Activated T-cell treated with anti-CD3 and anti-CD28 coated beads for 24 hours (primary cell): ENCODE measurements at regions not wholly inside any gene's neighbourhood (a gene's known extent, or its start where the extent isn't known, plus 50 kb on each side); places are given as distances from the start of the nearest gene placed in this dataset.

ENCODE experiments used
- DNase-seq: peaks from one replicate; pipeline ENCODE4 v3.0.0-alpha.2; 2020; ENCODE audit warnings: low read depth

GRCh38 chr18:72360634-72361033 is 183.5 kb downstream of the CBLN2 start:
- DNase-seq, result no peak

GRCh38 chr18:72342933-72343332 is 201.2 kb downstream of the CBLN2 start:
- no peak for DNase-seq

GRCh38 chr18:72339976-72340375 is 204.2 kb downstream of the CBLN2 start:
- no peak for DNase-seq

GRCh38 chr18:72336786-72337185 is 207.4 kb downstream of the CBLN2 start:
- no peak for DNase-seq

- DNase-seq, result no peak
These were observed 214.6 kb downstream of the CBLN2 start for GRCh38 chr18:72329533-72329932.

- DNase-seq, result no peak
These were observed 218.8 kb downstream of the CBLN2 start for GRCh38 chr18:72325307-72325706.

GRCh38 chr18:72324677-72325076 is 219.5 kb downstream of the CBLN2 start:
- DNase-seq, result no peak

- no peak for DNase-seq
These were observed 227.6 kb downstream of the CBLN2 start for GRCh38 chr18:72316497-72316896.

- DNase-seq, result no peak
These were observed 260.8 kb downstream of the CBLN2 start for GRCh38 chr18:72283148-72283925.

GRCh38 chr18:72273025-72273424 is 271.1 kb downstream of the CBLN2 start:
- DNase-seq, result no peak

GRCh38 chr18:72261590-72261989 is 282.6 kb downstream of the CBLN2 start:
- DNase-seq, result no peak

- DNase-seq, result no peak
These were observed 298.1 kb downstream of the CBLN2 start for GRCh38 chr18:72246076-72246475.

- no peak for DNase-seq
These were observed 308.7 kb downstream of the CBLN2 start for GRCh38 chr18:72235422-72235821.

GRCh38 chr18:72233106-72233505 is 311.0 kb downstream of the CBLN2 start:
- DNase-seq, result no peak

GRCh38 chr18:72232644-72233043 is 311.5 kb downstream of the CBLN2 start:
- DNase-seq, result no peak

- no peak for DNase-seq
These were observed 318.2 kb downstream of the CBLN2 start for GRCh38 chr18:72225958-72226357.

- no peak for DNase-seq
These were observed 320.4 kb downstream of the CBLN2 start for GRCh38 chr18:72223733-72224132.

GRCh38 chr18:72208920-72209676 is 335.0 kb downstream of the CBLN2 start:
- DNase-seq, result no peak

GRCh38 chr18:72207280-72207679 is 336.9 kb downstream of the CBLN2 start:
- no peak for DNase-seq

- no peak for DNase-seq
These were observed 337.3 kb downstream of the CBLN2 start for GRCh38 chr18:72206814-72207213.

GRCh38 chr18:72201032-72201431 is 343.1 kb downstream of the CBLN2 start:
- DNase-seq, result no peak

- DNase-seq, result no peak
These were observed 346.6 kb downstream of the CBLN2 start for GRCh38 chr18:72197591-72197990.

- no peak for DNase-seq
These were observed 350.1 kb downstream of the CBLN2 start for GRCh38 chr18:72194072-72194471.

- DNase-seq, result no peak
These were observed 356.2 kb downstream of the CBLN2 start for GRCh38 chr18:72187956-72188355.
